Upper lobe of left lung (tissue), 6 donors: ENCODE measurements at regions not wholly inside any gene's neighbourhood (a gene's known extent, or its start where the extent isn't known, plus 50 kb on each side); places are given as distances from the start of the nearest gene placed in this dataset.

Experiments used
- ATAC-seq, 2 donors: fragments of 200-7000 bp; cut with Tn5 transposase; one replicate each; pipeline ENCODE4 v1.9.1; 2022; ENCODE audit warnings: mild to moderate bottlenecking in 2 of 2, moderate library complexity in 2 of 2; ENCODE audit not compliant: low FRiP score in 2 of 2
- DNase-seq, 2 donors: peaks; one replicate each; pipeline ENCODE4 v3.0.0-alpha.2; 2019 to 2020
- H3K27ac ChIP-seq, 4 donors: fragments of 200-600 bp; sonication (generic); one replicate each; pipeline ENCODE4 v1.5.1; 2016 to 2019
- H3K27me3 ChIP-seq, 4 donors: fragments of 200-600 bp; sonication (generic); one replicate each; pipeline ENCODE4 v1.5.1; 2017 to 2019
- H3K36me3 ChIP-seq, 4 donors: fragments of 200-600 bp; sonication (generic); one replicate each; pipeline ENCODE4 v1.5.1; 2016 to 2019
- H3K4me1 ChIP-seq, 4 donors: fragments of 200-600 bp; sonication (generic); one replicate each; pipeline ENCODE4 v1.5.1; 2018 to 2019
- H3K4me3 ChIP-seq, 4 donors: fragments of 200-600 bp; sonication (generic); one replicate each; pipeline ENCODE4 v1.5.1; 2017 to 2019; ENCODE audit warnings: mild to moderate bottlenecking in 2 of 4, moderate library complexity in 1 of 4
- H3K9me3 ChIP-seq, 4 donors: fragments of 200-600 bp; sonication (generic); one replicate each; pipeline ENCODE4 v1.5.1; 2018 to 2019
- CTCF ChIP-seq, 6 experiments: fragments of 450-650 bp in 4 of 6; fragments of 200-600 bp in 2 of 6; sonication (generic) in 2 of 6; IDR thresholded peaks; one replicate each; pipeline ENCODE4 v1.5.1; 2016 to 2019; ENCODE audit warnings: antibody characterized with exemption in 6 of 6
- EP300 ChIP-seq, 4 donors: sonication (generic); formaldehyde crosslinking; IDR thresholded peaks; one replicate each; pipeline ENCODE4 v1.5.1; 2017; ENCODE audit warnings: antibody characterized with exemption in 4 of 4, control low read depth in 2 of 4
- POLR2A ChIP-seq, 4 donors: fragments of 450-650 bp; IDR thresholded peaks; one replicate each; pipeline ENCODE4 v1.5.1; 2016 to 2017; ENCODE audit warnings: antibody characterized with exemption in 4 of 4, mild to moderate bottlenecking in 2 of 4
- POLR2AphosphoS5 ChIP-seq, 2 donors: sonication (generic); formaldehyde crosslinking; IDR thresholded peaks; one replicate each; pipeline ENCODE4 v1.5.1; 2017; ENCODE audit warnings: antibody characterized with exemption in 2 of 2
- WGBS, 2 donors: methylation state at CpG; one replicate each; pipeline ENCODE4 v1.1.5; 2017 to 2018; 5-methylcytosine and 5-hydroxymethylcytosine counted together
- donor health status: DM: no; HTN: no; CAD: no; lungs with moderate emphysema.
- donor health status: DM: no; HTN: yes; CAD: no; lungs with severe emphysema.

- WGBS, 2 donors, result 93 to 95% methylated on average over 1 of the region's 1 CpG
- ATAC-seq, result no peak
- no peak for TF ChIP-seq EP300 (IDR thresholded peaks at IDR 0.05)
- no peak for TF ChIP-seq CTCF (IDR thresholded peaks at IDR 0.05)
- no peak for TF ChIP-seq POLR2A (IDR thresholded peaks at IDR 0.05)
- no peak for TF ChIP-seq POLR2AphosphoS5 (IDR thresholded peaks at IDR 0.05)
Observed at GRCh38 chr1:222991177-222991576, 151.9 kb downstream of the TLR5 start.

GRCh38 chr1:222991908-222992307, 151.1 kb downstream of the TLR5 start:
- H3K27me3 ChIP-seq, result no peaks in the 10 kb centered on the region
- TF ChIP-seq EP300 (IDR thresholded peaks at IDR 0.05) (no peak), POLR2AphosphoS5 (IDR thresholded peaks at IDR 0.05) (no peak), POLR2A (IDR thresholded peaks at IDR 0.05) (no peak), CTCF (IDR thresholded peaks at IDR 0.05) (no peak)
- no peaks in the 10 kb centered on the region for H3K9me3 ChIP-seq
- H3K27ac ChIP-seq, result peak overlapping the region in 1 of 4 donors; percentile 19
- H3K4me3 ChIP-seq, result no peak overlapping the region
- WGBS, 2 donors, result 84 to 89% methylated on average over 7 of the region's 7 CpGs
- H3K4me1 ChIP-seq, result peaks cover 5 to 21% (median 9%) of the 10 kb centered on the region in 4 donors
- DNase-seq, result no peak
- ATAC-seq, result peak in 1 of 2 donors; percentile 51
- H3K36me3 ChIP-seq, result peaks cover 0 to 14% (median 3%) of the 10 kb centered on the region in 4 donors

More at GRCh38 chr1:222991177-222991576, 151.9 kb downstream of the TLR5 start:
- Histone ChIP-seq H3K36me3 (peaks cover 0 to 14% (median 3%) of the 10 kb centered on the region in 4 donors), H3K27me3 (no peaks in the 10 kb centered on the region), H3K9me3 (no peaks in the 10 kb centered on the region), H3K27ac (no peak overlapping the region), H3K4me3 (no peak overlapping the region), H3K4me1 (peaks cover 5 to 18% (median 6%) of the 10 kb centered on the region in 4 donors)
- no peak for DNase-seq

- H3K9me3 ChIP-seq, result no peaks in the 10 kb centered on the region
- no peak for DNase-seq
- peak overlapping the region in 1 of 4 donors; percentile 13 for H3K27ac ChIP-seq
Observed at GRCh38 chr1:222994511-222995235, 148.4 kb downstream of the TLR5 start.

GRCh38 chr1:222995236-222995580, 147.8 kb downstream of the TLR5 start:
- Histone ChIP-seq H3K4me3 (no peak overlapping the region), H3K4me1 (peaks cover 5 to 12% (median 9%) of the 10 kb centered on the region in 4 donors), H3K9me3 (no peaks in the 10 kb centered on the region), H3K27me3 (no peaks in the 10 kb centered on the region), H3K27ac (peak overlapping the region in 1 of 4 donors; percentile 13), H3K36me3 (peaks cover 0 to 17% (median 3%) of the 10 kb centered on the region in 4 donors)
- TF ChIP-seq POLR2AphosphoS5 (IDR thresholded peaks at IDR 0.05), result no peak
- no peak for TF ChIP-seq EP300 (IDR thresholded peaks at IDR 0.05)
- no peak for TF ChIP-seq CTCF (IDR thresholded peaks at IDR 0.05)
- no peak for TF ChIP-seq POLR2A (IDR thresholded peaks at IDR 0.05)
- WGBS, 2 donors, result 94% methylated on average over 3 of the region's 3 CpGs
- ATAC-seq (no peak), DNase-seq (no peak)

More at GRCh38 chr1:222994511-222995235, 148.4 kb downstream of the TLR5 start:
- Histone ChIP-seq H3K4me3 (no peak overlapping the region), H3K36me3 (peaks cover 0 to 17% (median 3%) of the 10 kb centered on the region in 4 donors), H3K27me3 (no peaks in the 10 kb centered on the region), H3K4me1 (peaks cover 5 to 12% (median 9%) of the 10 kb centered on the region in 4 donors)
- WGBS, 2 donors, result 69 to 70% methylated on average over 4 of the region's 4 CpGs
- ATAC-seq, result no peak
- TF ChIP-seq EP300 (IDR thresholded peaks at IDR 0.05), result no peak
- TF ChIP-seq CTCF (IDR thresholded peaks at IDR 0.05), result no peak
- TF ChIP-seq POLR2A (IDR thresholded peaks at IDR 0.05), result no peak
- TF ChIP-seq POLR2AphosphoS5 (IDR thresholded peaks at IDR 0.05), result no peak
